ENCODE measurements at regions not wholly inside any gene's neighbourhood (a gene's known extent, or its start where the extent isn't known, plus 50 kb on each side); places are given as distances from the start of the nearest gene placed in this dataset.
"Not testable (repeated sequence)": the region's sequence is repeated elsewhere in the genome, so short reads cannot be mapped to it uniquely, and the experiment has no call there.

DNA sequence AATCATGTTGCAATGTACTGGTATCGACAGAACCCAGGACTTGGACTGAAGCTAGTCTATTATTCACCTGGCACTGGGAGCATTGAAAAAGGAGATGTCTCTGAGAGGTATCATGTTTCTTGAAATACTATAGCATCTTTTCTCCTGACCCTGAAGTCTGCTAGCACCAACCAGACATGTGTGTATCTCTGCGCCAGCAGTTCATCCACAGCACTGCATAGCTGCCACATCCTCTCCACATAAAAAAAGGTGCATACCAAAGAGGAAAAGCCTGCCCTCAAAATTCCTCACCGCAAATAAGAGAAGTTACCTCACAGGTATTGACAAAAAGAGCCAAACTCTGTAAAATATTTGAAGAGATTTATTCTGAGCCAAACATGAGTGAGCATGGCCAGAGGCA is 99.5 kb upstream of the PRSS3 start:
- DNase-seq, result no peak

DNA sequence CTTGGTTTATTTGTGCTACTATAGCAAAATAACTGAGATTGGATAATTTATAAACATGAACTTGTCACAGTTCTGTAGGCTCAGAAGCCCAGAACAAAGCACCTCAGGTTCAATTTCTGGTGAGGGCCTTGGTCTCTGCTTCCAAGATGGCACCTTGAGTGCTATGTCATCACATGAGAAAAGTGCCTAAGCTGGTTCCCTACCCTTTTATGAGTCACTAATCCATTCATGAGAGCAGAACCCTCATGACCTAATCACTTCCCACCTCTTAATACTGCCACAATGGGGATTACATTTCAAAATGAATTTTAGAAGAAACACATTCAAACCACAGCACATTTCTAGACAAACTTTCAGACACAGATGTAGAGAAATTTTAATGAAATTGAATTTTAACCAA is 98.2 kb upstream of the PRSS3 start:
- DNase-seq, result no peak

DNA sequence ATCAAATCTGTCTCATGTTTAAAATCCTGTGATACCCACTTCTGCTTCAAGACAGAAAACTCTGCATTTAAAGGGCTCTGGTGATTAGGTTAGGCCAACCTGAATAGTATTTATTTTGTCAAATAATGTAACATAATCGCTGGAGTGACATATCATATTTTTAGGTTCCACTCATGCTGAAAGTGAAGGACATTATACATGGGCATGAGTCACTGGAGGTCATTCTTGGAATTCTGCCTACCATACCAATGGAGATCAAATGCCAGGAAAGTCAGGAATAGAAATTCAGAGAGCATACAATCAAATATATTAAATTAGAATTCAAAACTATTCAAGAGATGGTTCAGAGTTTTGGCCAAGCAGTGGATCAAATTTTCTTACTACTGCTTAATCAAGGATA is 97.1 kb upstream of the PRSS3 start:
- DNase-seq, result no peak

DNA sequence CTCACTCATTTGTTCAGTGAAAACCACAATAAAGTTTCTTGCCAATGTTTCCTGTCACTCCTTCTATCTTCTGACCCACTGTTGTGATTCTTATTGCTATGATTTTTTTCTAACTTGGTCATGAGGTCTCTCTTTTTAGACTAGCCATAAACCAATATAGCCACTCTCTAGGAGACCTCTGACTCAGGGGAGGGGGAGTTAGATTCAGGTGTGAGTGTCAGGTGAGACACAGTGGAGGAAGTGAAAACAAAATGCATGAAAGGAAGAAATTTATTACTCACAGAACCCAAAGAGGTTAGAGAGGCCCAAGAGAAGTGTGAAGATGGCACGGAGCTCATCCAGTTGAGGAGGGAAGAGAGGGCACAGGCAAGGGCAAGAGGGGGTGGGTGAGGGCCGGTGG is 94.4 kb upstream of the PRSS3 start:
- not testable (repeated sequence) for DNase-seq

DNA sequence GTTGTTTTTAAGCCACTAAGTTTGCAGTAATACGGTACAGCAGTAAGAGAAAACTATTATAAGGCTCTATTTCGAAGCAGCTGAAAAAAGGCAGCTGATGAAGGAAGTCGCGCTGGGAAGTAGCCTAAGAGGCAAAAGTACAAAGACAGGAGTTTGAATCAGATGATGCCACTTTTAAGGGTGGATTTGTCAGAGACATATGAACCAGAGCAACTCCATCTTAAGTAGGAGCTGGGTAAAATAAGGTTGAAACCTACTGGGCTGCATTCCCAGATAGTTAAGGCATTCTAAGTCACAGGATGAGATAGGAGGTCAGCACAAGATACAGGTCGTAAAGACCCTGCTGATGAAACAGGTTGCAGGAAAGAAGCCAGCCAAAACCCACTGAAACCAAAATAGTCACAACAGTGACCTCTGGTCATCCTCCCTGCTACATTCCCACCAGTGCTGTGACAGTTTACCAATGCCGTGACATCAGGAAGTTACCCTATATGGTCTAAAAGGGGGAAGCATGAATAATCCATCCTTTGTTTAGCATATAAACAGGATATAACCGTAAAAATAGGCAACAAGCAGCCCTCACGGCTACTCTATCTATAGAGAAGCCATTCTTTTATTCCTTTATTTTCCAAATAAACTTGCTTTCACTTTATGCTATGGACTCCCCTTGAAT is 91.8 kb upstream of the PRSS3 start:
- no peak for DNase-seq

DNA sequence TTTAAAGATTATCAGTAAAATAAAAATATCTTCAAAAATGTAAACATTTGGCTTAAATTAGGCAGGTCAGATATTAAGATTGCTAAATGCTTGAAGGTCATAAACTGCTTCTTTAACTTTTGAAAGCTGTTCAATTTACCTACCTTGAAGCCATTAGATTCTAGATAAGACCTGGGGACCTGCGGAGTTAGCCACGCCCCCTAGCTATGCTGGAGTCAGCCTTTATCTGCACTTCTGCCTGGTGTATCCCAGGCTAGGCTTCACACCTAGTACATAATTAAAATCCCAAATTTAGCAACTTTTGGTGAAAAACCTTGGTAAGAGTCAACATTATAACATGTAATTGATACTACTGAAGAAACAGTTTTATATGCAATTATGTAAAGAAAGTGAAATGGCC is 89.9 kb upstream of the PRSS3 start:
- not testable (repeated sequence) for DNase-seq

DNA sequence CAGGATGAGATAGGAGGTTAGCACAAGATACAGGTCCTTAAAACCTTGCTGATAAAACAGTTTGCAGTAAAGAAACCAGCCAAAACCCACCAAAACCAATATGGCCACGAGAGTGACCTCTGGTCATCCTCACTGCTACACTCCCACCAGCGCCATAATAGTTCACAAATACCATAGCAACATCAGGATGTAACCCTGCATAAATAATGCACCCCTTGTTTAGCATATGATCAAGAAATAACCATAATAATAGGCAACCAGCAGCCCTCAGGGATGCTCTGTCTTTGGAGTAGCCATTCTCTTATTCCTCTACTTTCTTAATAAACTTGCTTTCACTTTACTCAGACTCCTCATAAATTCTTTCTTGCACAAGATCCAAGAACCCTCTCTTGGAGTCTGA is 86.9 kb upstream of the PRSS3 start:
- DNase-seq, result no peak

DNA sequence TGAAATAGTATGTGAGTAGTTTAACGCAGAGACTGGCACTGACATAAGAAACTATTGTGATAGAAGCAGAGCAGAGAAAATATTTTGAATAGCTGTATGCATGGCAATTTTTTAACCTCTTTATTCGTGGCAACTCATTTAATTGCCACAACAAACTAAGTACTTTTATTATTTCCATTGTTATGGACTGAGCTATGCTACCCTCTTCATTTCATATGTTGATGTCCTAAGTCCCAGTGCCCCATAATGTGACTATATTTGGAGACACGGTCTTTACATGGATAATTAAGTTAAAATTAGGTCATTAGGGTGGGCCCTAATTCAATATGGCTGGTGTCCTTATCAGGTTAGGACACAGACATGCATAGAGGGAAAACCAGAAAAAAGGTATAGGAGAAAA is 86.1 kb upstream of the PRSS3 start:
- no peak for DNase-seq

DNA sequence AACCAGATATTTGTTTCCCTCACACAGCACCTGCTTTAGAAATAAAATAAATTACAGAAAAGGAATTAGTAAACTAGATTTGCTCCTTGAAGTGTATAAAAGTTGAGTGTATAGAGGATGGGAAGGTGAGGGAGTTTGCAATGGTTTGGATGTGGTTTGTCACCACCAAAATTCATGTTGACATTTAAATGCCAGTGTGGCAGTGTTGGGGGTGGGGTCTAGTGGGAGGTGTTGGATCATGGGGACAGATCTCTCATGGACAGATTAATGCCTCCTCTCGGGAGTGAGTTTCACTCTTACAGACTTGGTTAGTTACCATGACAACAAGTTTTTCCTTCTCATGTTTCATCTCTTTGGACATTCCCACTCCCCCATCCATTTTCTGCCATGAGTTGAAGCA is 83.9 kb upstream of the PRSS3 start:
- DNase-seq, result not testable (repeated sequence)

DNA sequence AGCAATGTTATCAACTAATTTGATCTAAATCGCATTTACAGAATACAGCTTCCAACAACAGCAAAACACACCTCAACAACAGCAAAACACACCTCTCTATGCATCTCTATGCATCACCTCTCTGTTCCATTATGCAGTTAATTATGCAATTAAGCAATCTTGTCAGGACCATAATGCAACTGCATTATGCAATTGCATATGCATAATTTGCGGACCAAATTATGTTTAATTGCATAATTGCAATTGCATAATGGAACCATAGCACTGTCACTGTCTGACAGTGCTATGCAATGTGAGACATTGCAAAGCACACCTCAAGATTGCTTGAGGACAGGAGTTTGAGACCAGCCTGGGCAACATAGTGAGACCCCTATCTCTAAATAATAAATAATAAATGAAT is 80.4 kb upstream of the PRSS3 start:
- DNase-seq, result no peak

DNA sequence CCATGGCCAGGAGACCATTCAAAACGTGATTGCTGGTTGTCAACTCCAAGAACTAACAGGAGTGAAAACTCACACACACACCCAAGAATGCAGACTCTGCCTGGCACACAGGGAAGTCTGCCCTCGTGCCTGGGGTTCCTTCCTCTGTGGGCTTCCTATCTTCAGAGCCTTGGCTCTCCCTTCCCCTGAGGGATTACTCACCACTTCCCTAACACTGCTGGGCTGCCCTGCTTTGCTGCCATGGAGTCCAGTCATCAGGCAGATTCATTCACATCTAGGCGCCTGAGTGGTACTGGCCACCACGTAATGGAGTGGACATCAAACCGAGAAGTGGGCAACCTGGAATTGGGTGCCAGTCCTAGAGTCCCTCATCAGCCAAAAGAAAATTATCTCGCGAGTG is 76.4 kb upstream of the PRSS3 start:
- peak; percentile 5 for DNase-seq

DNA sequence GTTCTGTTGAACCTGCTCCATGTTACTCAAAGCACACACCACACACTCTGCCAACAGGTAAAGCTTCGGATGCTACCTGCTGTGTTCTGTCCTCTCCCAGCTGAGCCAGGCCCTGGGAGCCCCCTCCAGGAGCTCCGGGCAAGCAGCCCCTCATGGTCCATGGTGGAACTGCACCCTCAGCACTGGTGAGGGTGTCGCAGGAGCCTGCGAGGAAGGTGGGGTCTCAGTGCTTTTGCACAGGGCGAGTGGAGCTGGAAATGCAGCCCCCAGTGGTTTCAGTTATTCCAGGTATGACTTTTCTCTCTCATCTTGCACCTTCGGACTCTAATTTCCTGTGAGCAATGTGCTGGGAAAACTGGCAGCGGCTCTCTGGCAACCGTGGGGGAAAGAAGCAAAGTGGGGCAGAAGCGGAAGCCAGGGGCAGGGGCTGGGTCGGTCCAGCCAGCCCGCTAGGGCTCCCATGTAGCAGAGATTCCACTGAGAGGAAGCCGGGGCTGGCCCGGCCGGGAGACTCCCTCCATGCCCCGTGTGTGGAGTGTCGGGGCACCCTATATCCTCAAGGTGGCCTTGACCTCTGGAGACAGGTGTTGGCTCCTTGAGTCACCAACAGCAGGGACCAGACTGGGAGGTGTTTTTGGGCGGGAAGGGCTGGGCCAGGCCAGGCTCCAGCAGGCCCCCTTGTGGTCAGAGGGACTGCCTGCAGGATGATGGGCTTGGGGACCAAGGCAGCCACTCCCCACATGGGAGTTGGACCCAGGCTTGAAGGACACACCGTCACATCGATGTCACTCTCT is 75.6 kb upstream of the PRSS3 start:
- DNase-seq, result no peak

DNA sequence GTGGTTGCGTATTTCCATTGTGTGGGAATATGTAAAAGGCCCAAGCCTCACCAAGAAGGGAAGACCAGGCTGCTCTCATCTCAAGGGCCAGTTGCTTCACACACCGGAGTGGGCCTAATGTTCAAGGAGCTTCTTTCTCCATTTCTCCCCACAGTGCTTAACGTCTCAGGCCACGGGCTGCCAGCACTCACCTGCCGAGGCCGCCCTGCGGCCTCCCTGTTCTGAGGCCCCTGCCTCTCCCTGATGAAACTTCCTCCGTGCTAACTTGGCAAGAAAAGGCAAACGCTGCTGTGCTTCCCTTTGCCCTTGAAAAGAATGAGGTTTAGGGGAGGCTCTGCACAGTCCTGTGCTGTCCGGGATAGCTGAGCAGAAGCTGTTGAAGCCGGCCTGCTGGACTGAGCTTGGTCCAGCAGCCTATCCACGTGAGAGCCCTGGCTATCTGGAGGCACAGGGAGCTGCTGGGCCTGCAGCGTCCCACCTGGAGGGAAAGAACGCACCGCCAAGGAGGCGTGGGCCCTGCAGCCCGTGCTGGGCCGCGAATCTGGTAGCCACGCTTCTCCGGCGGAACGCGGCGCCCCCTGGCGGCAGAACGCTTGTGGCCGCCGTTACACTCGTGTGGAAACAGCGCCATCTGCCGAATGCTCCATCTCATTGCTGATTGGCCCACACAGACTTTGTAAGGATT is 73.5 kb upstream of the PRSS3 start:
- DNase-seq, result peak; percentile 52

DNA sequence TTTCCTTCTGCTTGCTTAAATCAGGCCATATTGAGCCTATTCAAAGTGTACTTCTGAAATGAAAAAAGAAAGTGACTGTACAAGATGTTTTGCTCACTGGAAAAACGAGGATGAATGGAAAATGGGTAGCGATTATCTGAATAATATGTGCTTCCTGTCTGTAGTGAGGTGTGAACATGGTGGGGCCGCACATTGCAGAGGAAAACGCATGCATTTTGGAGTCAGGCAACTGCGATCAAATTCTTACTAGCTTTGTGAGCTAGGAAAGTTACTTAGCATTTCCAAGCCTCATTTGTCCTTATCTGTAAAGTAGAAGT is 73.0 kb upstream of the PRSS3 start:
- DNase-seq, result no peak

DNA sequence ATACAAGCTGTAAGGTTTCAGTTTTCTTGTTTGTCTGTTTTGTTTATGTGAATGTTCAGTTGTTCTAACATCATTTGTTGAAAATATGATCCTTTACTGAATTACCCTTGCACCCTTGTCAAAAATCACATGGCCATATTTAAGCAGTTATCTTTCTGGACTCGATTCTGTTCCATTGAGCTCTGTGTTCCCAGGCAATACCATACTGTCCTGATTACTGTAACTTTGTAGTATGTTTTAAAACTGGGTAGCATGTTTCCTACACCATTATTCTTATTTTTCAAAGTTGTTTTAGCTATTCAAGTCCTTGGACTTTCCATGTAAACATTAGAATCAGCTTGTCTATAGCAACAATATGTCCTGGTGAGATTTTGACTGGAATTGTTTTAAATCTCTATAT is 66.7 kb upstream of the PRSS3 start:
- DNase-seq, result no peak

DNA sequence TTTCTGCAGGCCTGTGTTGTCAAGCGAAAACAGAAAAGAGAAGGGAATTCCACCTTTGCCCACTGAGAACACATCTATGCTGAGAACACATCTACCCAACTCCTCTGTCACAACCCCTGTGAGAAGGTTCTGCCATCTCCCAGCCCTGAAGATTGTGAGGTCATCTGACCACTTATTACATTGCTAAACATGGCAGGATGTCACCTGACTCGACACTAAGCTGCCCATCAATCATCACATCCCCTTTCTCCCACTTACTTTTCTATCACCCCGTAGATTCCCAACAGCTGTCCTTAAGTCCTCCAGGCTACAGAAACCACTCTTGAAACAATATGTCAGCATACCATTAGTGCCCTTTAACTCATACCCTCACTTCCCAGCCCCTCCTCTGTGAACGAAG is 64.2 kb upstream of the PRSS3 start:
- DNase-seq, result no peak

DNA sequence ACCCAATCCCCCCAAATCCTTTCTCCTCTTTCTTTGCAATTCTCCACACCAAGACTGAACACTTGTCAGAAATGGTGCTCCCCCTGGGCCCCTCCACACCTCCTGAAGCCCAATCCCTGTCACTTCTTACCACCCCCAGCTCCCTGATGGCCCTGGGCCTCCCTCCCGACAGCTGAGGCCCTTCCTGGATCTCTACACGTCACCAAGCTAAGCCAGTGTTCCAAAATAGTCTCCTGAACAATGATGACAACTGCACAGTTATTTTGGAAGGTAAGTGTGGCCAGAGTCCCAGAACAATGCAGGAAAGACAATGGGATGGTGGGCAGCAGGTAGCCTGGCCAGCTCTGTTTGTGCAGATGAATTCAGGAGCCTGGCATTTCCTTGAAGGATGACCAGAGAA is 63.7 kb upstream of the PRSS3 start:
- no peak for DNase-seq

DNA sequence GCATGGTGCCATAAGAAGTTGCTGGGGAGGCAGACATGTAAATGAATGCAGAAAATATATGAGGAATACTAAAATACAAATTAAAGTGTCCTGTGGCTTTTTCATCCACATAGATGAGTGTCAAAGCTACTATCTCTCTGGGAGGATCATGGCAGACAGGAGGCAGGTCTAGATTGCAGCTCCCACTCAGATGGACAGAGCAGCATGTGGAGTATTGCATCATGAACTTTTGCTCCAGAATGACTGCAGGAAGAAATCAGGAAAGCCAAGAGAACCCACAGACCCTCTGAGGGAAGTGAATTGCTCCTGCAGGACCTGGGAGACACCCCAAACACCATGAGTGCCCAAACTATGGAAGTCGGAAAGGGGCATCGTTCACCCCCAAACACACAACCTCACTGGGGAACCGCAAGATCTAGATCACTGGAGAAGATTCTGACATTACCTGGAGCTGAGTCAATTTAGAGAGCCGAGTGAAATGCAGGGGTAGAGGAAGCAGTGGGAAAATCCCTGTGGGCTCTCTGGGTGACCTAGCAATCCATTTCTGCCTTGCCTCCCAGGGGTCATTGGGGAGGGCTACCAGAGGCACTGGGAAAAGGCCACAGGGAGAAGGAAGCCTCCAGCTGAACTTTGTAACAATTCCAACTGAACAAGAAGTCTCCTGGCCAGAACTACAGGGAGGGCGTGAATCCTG is 61.0 kb upstream of the PRSS3 start:
- not testable (repeated sequence) for DNase-seq

DNA sequence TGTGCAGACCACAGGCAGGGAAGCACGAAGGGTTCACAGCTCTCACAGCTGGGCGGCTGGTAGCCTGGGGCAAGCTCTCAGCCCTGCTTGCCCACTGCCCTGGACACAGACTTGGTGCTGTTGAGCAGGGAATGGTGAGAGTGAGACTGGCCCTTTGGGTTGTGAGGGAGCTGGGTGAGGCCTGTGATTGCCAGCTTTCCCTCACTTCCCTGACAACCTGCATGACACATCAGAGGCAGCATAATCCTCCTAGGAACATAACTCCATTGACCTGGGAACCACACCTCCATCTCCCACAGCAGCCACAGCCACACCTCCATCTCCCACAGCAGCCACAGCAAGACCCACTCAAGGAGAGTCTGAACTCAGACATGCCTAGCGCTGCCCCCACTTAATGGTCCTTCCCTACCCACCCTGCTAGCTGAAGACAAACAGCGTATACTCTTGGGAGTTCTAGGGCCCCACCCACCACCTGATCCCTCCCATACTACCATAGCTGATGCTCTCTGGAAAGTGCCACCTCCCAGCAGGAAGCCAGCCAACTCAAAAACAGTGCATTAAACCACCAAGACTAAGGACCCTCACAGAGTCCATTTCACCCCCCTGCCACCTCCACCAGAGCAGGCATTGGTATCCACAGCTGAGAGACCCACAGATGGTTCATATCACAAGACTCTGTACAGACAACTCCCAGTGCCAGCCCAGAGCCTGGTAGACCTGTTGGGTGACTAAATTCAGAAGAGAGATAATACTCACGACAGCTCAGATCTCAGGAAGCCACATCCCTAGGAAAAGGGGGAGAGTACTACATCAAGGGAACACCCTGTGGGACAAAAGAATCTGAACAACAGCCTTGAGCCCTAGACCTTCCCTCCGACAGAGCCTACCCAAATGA is 60.2 kb upstream of the PRSS3 start:
- DNase-seq, result not testable (repeated sequence)

DNA sequence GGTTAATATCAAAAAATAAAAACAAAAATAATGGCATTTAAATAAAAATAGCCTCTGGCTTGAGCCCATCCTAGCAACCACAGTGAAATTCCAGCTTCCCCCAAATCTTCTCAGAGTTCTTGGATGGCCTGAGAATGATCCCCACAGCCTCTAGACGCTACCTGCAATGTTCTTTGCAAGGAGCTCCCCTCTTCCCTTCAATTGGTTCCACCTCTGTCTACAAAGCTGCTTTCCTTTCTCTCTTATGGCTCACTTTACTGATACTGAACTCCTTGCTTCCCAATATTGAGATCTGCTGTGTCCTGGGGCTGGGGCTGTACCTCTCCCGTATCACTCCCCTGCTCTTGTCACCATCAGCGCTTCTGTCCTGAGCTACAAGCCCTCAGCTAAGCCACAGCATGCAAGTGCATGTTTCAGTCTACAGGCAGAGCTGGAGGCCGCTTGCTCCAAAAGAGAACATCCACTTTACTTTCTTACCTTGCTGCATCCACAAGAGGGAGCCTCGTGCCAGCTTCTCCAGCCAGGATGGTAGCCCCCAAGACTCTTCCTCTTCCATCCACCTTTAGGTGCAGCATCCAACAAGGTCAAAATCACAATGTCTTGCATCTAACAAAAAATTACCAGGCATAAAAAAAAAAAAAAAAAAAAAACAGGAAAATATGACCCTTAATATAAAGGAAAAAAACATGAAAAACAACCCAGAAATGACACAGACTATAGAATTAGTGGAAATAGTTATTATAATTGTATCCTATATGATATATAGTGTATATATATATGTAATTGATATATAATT is 57.4 kb upstream of the PRSS3 start:
- DNase-seq, result no peak

DNA sequence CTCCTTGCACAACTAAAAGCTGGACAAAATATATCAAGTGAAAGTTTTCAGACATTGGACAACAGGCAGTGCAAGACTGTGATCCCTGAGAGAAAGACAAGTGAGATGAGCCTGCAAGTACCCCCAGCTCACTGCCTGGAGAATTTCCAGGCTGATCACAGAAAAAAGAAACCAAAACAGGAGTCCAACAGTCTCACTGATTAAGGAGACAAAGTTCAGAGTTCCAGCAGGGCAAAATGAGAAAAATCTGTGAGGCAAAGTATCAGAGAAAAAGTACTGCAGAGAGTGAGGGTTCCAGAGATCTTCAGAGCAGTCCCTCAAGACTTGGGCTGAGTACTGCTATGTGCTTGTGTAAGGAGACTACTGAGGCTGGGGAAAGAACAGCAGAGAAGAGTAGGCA is 56.0 kb upstream of the PRSS3 start:
- DNase-seq, result no peak

DNA sequence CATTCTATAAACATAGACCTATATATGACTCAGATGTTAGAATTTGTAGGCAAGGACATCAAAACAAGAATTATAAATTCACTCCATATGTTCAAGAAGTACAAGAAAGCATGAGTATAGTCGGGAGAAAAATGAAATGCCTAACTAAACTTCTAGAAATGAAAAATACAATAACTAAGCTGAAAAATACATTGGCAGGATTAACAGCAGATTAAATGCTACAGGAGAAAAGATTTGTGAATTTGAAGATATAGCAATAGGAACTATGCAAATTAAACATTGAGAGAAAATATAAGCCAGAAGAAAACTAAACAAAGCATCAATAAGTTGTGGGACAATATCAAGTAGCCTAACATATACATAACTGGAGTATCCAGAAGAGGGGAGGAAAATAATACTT is 55.3 kb upstream of the PRSS3 start:
- DNase-seq, result no peak
